ENCODE measurements at regions not wholly inside any gene's neighbourhood (a gene's known extent, or its start where the extent isn't known, plus 50 kb on each side); places are given as distances from the start of the nearest gene placed in this dataset.

DNA sequence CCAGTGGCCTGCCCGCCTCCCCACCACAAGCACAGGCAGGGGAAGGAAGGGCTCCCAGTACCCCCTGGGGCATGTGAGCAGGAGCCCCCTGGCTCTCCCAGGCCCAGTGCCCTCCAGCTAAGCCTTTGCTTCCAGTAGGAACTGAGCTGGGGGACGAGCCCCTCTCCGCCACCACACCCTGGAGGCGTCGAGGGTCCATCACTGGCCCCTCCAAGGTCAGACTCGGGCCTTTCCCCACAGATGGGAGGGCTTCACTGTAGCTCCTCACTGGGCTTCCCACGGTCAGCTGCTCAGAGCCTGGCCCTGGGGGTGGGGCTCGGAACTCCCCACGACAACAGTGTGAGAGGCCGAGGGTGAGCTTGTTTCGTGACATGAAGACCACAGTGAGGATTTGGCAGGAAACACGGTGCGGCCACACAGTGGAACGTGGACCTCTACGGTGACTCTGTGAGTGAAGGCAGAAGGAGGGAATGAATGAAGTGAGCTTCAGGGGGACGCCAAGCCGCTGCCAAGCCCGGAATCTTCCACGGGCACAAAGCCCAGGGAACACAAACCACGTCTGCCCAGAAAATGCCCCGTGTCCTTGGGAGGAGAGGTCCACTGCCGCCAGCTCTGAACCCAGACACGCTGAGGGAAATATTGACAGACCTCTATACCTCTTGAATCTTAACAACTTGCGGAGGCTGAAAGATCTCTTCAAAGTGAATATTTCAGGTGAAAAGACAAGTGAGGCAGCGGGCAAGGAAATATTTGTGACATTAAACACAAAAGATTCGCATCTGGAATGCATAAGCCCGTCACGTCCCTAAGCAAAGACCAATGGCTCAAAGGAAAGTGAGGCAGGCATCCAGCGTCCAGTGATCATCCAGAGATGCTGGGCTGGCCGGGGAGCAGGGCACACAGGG, 144.8 kb upstream of the GPC1 start:
- TF ChIP-seq, protein P1, sequence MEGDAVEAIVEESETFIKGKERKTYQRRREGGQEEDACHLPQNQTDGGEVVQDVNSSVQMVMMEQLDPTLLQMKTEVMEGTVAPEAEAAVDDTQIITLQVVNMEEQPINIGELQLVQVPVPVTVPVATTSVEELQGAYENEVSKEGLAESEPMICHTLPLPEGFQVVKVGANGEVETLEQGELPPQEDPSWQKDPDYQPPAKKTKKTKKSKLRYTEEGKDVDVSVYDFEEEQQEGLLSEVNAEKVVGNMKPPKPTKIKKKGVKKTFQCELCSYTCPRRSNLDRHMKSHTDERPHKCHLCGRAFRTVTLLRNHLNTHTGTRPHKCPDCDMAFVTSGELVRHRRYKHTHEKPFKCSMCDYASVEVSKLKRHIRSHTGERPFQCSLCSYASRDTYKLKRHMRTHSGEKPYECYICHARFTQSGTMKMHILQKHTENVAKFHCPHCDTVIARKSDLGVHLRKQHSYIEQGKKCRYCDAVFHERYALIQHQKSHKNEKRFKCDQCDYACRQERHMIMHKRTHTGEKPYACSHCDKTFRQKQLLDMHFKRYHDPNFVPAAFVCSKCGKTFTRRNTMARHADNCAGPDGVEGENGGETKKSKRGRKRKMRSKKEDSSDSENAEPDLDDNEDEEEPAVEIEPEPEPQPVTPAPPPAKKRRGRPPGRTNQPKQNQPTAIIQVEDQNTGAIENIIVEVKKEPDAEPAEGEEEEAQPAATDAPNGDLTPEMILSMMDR (IDR thresholded peaks at IDR 0.05), result no peak
- TF ChIP-seq ZFX (IDR thresholded peaks at IDR 0.05; ENCODE audit: borderline replicate concordance), result no peak

All from 22Rv1 (cell line).